OCI-LY7 (cell line): ENCODE measurements at regions not wholly inside any gene's neighbourhood (a gene's known extent, or its start where the extent isn't known, plus 50 kb on each side); places are given as distances from the start of the nearest gene placed in this dataset.

Experiments
- BruUV-seq: library from RNA; stranded (reverse); fragments of 400-500 nt; replicated peaks from 2 replicates; lab custom pipeline; 2021; lab: Mats Ljungman, UMichigan
- CTCF ChIA-PET: fragments of 300-600 bp; sonication (Branson Sonifier 250); formaldehyde crosslinking; loops from one replicate; lab custom pipeline; 2022; ENCODE audit warnings: antibody characterized with exemption; ENCODE audit not compliant: unreplicated experiment; lab: Charles Lee
- POLR2A ChIA-PET: fragments of 300-600 bp; sonication (Branson Sonifier 250); formaldehyde crosslinking; loops from one replicate; lab custom pipeline; 2022; ENCODE audit warnings: antibody characterized with exemption; lab: Charles Lee
- DNase-seq: peaks from one replicate; pipeline ENCODE4 v3.0.0-alpha.2; 2015; ENCODE audit warnings: low spot score
- H2AFZ ChIP-seq: fragments of 200-600 bp; sonication (generic), shearing (Covaris generic); 2 replicates; pipeline ENCODE4 v1.6.1; 2014; ENCODE audit warnings: mild to moderate bottlenecking, antibody characterized with exemption, low read length, moderate library complexity
- H3K27ac ChIP-seq: fragments of 200-600 bp; sonication (generic); 2 replicates; pipeline ENCODE4 v1.5.1; 2014; ENCODE audit warnings: mixed run types, low read depth, mild to moderate bottlenecking, moderate library complexity, low read length, inconsistent platforms; ENCODE audit not compliant: poor library complexity, severe bottlenecking
- H3K36me3 ChIP-seq: fragments of 200-600 bp; sonication (generic); 2 replicates; pipeline ENCODE4 v1.6.1; 2014; ENCODE audit warnings: mild to moderate bottlenecking, antibody characterized with exemption, low read length, moderate library complexity, mixed read lengths; ENCODE audit not compliant: insufficient read depth
- H3K4me1 ChIP-seq: fragments of 200-600 bp; sonication (generic); 2 replicates; pipeline ENCODE4 v1.5.1; 2014; ENCODE audit warnings: mild to moderate bottlenecking, low read length; ENCODE audit not compliant: insufficient read depth, poor library complexity, severe bottlenecking
- H3K4me2 ChIP-seq: fragments of 200-600 bp; sonication (generic); 2 replicates; pipeline ENCODE4 v1.6.1; 2014; ENCODE audit warnings: mild to moderate bottlenecking, low read length
- H3K4me3 ChIP-seq: fragments of 200-600 bp; sonication (generic); 2 replicates; pipeline ENCODE4 v1.5.1; 2014; ENCODE audit warnings: mild to moderate bottlenecking, low read depth, low read length; ENCODE audit not compliant: poor library complexity, severe bottlenecking
- H3K79me2 ChIP-seq: fragments of 200-600 bp; sonication (generic); 2 replicates; pipeline ENCODE4 v1.6.1; 2016; ENCODE audit warnings: low read depth, mild to moderate bottlenecking, low read length, moderate library complexity, mixed read lengths; ENCODE audit not compliant: insufficient read depth
- H3K9me2 ChIP-seq: fragments of 200-600 bp; sonication (generic); 2 replicates; pipeline ENCODE4 v1.6.1; 2016; ENCODE audit warnings: mild to moderate bottlenecking, low read length, mixed read lengths; ENCODE audit not compliant: insufficient read depth
- H3K9me3 ChIP-seq: fragments of 200-600 bp; sonication (generic); 2 replicates; pipeline ENCODE4 v1.6.1; 2014; ENCODE audit warnings: mild to moderate bottlenecking, mixed run types, low read length, mixed read lengths
- H4K20me1 ChIP-seq: fragments of 200-600 bp; sonication (generic); 2 replicates; pipeline ENCODE4 v1.6.1; 2014; ENCODE audit warnings: mild to moderate bottlenecking, antibody characterized with exemption, low read length, moderate library complexity, mixed read lengths; ENCODE audit not compliant: insufficient read depth
- EZH2phosphoT487 ChIP-seq: fragments of 200-600 bp; sonication (generic); IDR thresholded peaks from 2 replicates; pipeline ENCODE4 v1.6.1; 2018; ENCODE audit warnings: low read depth, borderline replicate concordance, mild to moderate bottlenecking, mixed run types, antibody characterized with exemption, low read length, moderate library complexity, mixed read lengths
- intact Hi-C: fragments of 100-400 bp; cut with micrococcal nuclease; formaldehyde crosslinking; loops from one replicate; pipeline ENCODE4 v1.10.0; 2022; ENCODE audit not compliant: unreplicated experiment
- TF ChIP-seq, protein P1 (sequence below): fragments of 200-600 bp; sonication (generic); conservative IDR thresholded peaks from 2 replicates; pipeline ENCODE4 v1.5.1; 2014; ENCODE audit warnings: mild to moderate bottlenecking, antibody characterized with exemption, low read length, moderate library complexity, mixed read lengths

DNA sequence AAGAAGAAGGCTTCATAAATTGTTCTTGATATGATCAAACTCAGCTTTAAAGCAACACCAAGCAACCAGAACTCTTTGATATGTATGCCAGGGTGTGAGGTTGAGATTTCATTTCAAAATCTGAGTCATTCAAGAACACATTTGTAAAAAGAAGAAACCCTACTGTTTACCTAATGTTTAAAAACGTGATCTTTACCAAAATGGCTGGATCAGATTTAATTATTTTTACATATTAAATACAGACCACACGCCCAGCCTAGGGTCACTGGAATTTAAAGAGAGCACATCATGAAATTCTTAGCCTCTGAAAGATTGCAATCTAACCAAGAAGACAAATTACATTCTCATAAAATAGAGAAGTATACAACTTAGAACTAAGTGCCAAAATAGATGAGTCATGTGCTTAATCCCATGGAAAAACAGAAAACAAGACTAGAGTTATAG lies 206.8 kb upstream of the SMLR1 start:
- no TSS peak for BruUV-seq
- TF ChIP-seq, protein P1, sequence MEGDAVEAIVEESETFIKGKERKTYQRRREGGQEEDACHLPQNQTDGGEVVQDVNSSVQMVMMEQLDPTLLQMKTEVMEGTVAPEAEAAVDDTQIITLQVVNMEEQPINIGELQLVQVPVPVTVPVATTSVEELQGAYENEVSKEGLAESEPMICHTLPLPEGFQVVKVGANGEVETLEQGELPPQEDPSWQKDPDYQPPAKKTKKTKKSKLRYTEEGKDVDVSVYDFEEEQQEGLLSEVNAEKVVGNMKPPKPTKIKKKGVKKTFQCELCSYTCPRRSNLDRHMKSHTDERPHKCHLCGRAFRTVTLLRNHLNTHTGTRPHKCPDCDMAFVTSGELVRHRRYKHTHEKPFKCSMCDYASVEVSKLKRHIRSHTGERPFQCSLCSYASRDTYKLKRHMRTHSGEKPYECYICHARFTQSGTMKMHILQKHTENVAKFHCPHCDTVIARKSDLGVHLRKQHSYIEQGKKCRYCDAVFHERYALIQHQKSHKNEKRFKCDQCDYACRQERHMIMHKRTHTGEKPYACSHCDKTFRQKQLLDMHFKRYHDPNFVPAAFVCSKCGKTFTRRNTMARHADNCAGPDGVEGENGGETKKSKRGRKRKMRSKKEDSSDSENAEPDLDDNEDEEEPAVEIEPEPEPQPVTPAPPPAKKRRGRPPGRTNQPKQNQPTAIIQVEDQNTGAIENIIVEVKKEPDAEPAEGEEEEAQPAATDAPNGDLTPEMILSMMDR, result no peak
- TF ChIP-seq EZH2phosphoT487, result no peak
- 0 out of 2 replicates have a peak, but pooled peaks cover 6% of the 10 kb centered on the region for H3K9me3 ChIP-seq
- no peak overlapping the region for H3K4me2 ChIP-seq
- no peak overlapping the region for H3K4me3 ChIP-seq
- no peaks in the 10 kb centered on the region for H3K36me3 ChIP-seq
- H3K79me2 ChIP-seq, result no peaks in the 10 kb centered on the region
- CTCF ChIA-PET, result no interaction called here
- H3K9me2 ChIP-seq, result no peaks in the 10 kb centered on the region
- H4K20me1 ChIP-seq, result no peaks in the 10 kb centered on the region
- H2AFZ ChIP-seq, result no peak overlapping the region
- no peak for DNase-seq
- no peaks in the 10 kb centered on the region for H3K4me1 ChIP-seq
- POLR2A ChIA-PET, result interaction anchor here (1.8 kb wide), 1 partner anchor 9 kb away, joined by 6 read pairs; no protein-coding TSS in a partner anchor
- H3K27ac ChIP-seq, result no peak overlapping the region
- intact Hi-C loops, result no loop called here

DNA sequence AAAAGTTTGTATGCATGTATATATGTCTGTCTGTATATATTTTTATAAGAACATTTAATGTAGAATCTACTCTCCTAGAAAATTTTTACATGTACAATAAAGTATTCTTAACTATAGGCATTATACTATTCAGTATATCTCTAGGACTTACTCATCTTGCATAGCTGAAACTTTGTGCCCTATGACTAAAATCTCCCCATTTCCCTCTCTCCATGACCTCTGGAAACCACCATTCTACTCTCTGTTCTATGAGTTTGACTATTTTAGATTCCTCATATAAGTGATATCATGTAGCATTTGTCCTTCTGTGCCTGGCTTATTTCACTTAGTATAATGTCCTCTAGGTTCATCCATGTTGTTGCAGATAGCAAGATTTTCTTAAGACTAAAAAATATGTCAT lies 205.1 kb upstream of the SMLR1 start:
- intact Hi-C loops, result no loop called here

DNA sequence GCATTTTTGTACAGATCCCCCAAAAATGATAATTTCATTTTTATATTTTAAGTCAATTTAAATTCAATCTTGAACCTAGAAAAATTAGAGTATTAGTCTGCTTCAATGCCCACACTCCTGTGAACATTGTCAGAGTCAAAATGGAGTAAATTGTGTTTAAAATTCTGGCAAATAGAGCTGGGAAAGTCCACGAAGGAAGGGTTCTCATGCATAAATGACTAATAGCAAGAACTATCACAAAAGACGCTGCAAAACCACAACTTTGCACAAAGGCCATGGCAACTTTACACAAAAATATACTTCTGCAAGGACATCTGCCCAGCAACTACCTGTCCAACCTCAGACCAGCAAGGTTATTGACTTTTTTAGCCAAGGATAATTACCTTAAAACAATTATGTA lies 203.2 kb upstream of the SMLR1 start:
- Histone ChIP-seq H2AFZ (no peak overlapping the region), H3K27ac (no peak overlapping the region), H3K9me2 (no peaks in the 10 kb centered on the region), H3K9me3 (0 out of 2 replicates have a peak, but pooled peaks cover 6% of the 10 kb centered on the region), H3K79me2 (no peaks in the 10 kb centered on the region), H3K4me2 (no peak overlapping the region), H3K36me3 (no peaks in the 10 kb centered on the region), H4K20me1 (no peaks in the 10 kb centered on the region), H3K4me1 (no peaks in the 10 kb centered on the region), H3K4me3 (no peak overlapping the region)
- ChIA-PET POLR2A (no interaction called here), CTCF (no interaction called here)
- intact Hi-C loops, result no loop called here
- BruUV-seq, result no TSS peak
- no peak for DNase-seq
- TF ChIP-seq, protein P1, result no peak
- TF ChIP-seq EZH2phosphoT487, result no peak

More for the DNA sequence above, 205.1 kb upstream of the SMLR1 start:
- ChIA-PET POLR2A (interaction anchor here (1.8 kb wide), 1 partner anchor 8 kb away, joined by 6 read pairs; no protein-coding TSS in a partner anchor), CTCF (no interaction called here)
- no peak for DNase-seq
- H3K4me1 ChIP-seq, result no peaks in the 10 kb centered on the region
- H3K9me2 ChIP-seq, result no peaks in the 10 kb centered on the region
- BruUV-seq, result no TSS peak
- H4K20me1 ChIP-seq, result no peaks in the 10 kb centered on the region
- H3K36me3 ChIP-seq, result no peaks in the 10 kb centered on the region
- H3K4me2 ChIP-seq, result no peak overlapping the region
- no peak overlapping the region for H3K4me3 ChIP-seq
- no peak for TF ChIP-seq EZH2phosphoT487
- TF ChIP-seq, protein P1, result no peak
- no peak overlapping the region for H3K27ac ChIP-seq
- H3K9me3 ChIP-seq, result 0 out of 2 replicates have a peak, but pooled peaks cover 6% of the 10 kb centered on the region
- H2AFZ ChIP-seq, result no peak overlapping the region
- no peaks in the 10 kb centered on the region for H3K79me2 ChIP-seq
